NCI-H460 (cell line): ENCODE measurements at regions not wholly inside any gene's neighbourhood (a gene's known extent, or its start where the extent isn't known, plus 50 kb on each side); places are given as distances from the start of the nearest gene placed in this dataset.

Source experiments
- DNase-seq: peaks from one replicate; pipeline ENCODE4 v3.0.0-alpha.2; 2016; ENCODE audit warnings: low read depth; ENCODE audit errors: extremely low read depth

GRCh38 chr22:47297261-47298016 lies 535.0 kb downstream of the TBC1D22A start:
- DNase-seq, result no peak

- no peak for DNase-seq
Measured at GRCh38 chr22:47296405-47297260, 534.2 kb downstream of the TBC1D22A start.

- no peak for DNase-seq
Measured at GRCh38 chr22:47295982-47296381, 533.5 kb downstream of the TBC1D22A start.

GRCh38 chr22:47295226-47295901 lies 532.9 kb downstream of the TBC1D22A start:
- DNase-seq, result no peak

GRCh38 chr22:47294576-47294975 lies 532.1 kb downstream of the TBC1D22A start:
- DNase-seq, result no peak

- DNase-seq, result no peak
Measured at GRCh38 chr22:47294222-47294532, 531.7 kb downstream of the TBC1D22A start.

GRCh38 chr22:47293368-47294221 lies 531.1 kb downstream of the TBC1D22A start:
- DNase-seq, result no peak

- no peak for DNase-seq
Measured at GRCh38 chr22:47292546-47293320, 530.3 kb downstream of the TBC1D22A start.

GRCh38 chr22:47291565-47292495 lies 529.4 kb downstream of the TBC1D22A start:
- no peak for DNase-seq

GRCh38 chr22:47290706-47291430 lies 528.4 kb downstream of the TBC1D22A start:
- DNase-seq, result no peak

- DNase-seq, result no peak
Measured at GRCh38 chr22:47289336-47289985, 527.0 kb downstream of the TBC1D22A start.

- no peak for DNase-seq
Measured at GRCh38 chr22:47288680-47289079, 526.2 kb downstream of the TBC1D22A start.

- DNase-seq, result no peak
Measured at GRCh38 chr22:47287516-47287915, 525.1 kb downstream of the TBC1D22A start.

GRCh38 chr22:47286590-47286989 lies 524.1 kb downstream of the TBC1D22A start:
- DNase-seq, result no peak

- DNase-seq, result no peak
Measured at GRCh38 chr22:47285981-47286380, 523.5 kb downstream of the TBC1D22A start.

- no peak for DNase-seq
Measured at GRCh38 chr22:47284822-47285221, 522.4 kb downstream of the TBC1D22A start.

- no peak for DNase-seq
Measured at GRCh38 chr22:47284360-47284759, 521.9 kb downstream of the TBC1D22A start.
